ENCODE measurements at regions not wholly inside any gene's neighbourhood (a gene's known extent, or its start where the extent isn't known, plus 50 kb on each side); places are given as distances from the start of the nearest gene placed in this dataset.

DNA sequence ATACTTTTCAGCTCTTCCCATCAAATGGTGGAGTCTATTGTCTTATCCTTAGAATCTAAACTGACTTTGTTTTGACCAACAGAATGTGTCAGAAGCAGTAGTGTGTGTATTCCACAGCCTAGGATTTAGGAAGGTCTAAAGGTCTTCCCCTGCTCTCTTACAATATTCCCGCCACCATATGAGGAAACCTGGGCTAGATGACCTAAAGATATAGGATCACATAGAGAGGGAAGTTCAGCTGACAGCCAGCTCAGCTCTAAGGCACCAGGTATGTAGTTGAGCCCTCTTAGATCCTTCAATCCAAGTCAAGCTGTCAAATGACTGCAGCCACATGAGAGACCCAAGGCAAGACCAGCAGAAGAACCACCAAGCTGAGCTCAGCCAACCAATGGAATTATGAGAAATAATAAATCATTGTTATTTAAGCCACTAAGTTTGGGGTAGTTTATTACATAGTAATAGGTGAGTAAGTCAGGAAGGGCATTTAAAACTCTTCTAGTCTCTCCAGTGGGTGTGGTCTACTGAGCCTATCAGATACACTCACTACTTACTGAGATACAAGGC lies 227.7 kb upstream of the HES1 start:
- POLR2A ChIA-PET = no interaction called here
- H3K27ac ChIP-seq (ENCODE audit: extremely low read depth, low read depth, low read length) = no peak overlapping the region
- no peaks in the 10 kb centered on the region for H3K9me3 ChIP-seq (ENCODE audit: control insufficient read depth, insufficient read depth, low read depth, low read length)
- CTCF ChIA-PET = no interaction called here
- H3K4me3 ChIP-seq (ENCODE audit: low read depth, low read length) = no peak overlapping the region
- H3K36me3 ChIP-seq (ENCODE audit: control insufficient read depth in 2 of 2, insufficient read depth in 1 of 2, low read length in 2 of 2) = no peaks in the 10 kb centered on the region
- peak; percentile 74 for TF ChIP-seq SETDB1 (IDR thresholded peaks at IDR 0.05; ENCODE audit: insufficient read length, low read length)
- TF ChIP-seq SP7 (tag by site-specific recombination; IDR thresholded peaks at IDR 0.05) = no peak
- TF ChIP-seq ZNF529 (tag by site-specific recombination; IDR thresholded peaks at IDR 0.05; ENCODE audit: insufficient replicate concordance) = no peak
- H3K4me1 ChIP-seq (ENCODE audit: control insufficient read depth, insufficient read depth, low read length) = no peaks in the 10 kb centered on the region

DNA sequence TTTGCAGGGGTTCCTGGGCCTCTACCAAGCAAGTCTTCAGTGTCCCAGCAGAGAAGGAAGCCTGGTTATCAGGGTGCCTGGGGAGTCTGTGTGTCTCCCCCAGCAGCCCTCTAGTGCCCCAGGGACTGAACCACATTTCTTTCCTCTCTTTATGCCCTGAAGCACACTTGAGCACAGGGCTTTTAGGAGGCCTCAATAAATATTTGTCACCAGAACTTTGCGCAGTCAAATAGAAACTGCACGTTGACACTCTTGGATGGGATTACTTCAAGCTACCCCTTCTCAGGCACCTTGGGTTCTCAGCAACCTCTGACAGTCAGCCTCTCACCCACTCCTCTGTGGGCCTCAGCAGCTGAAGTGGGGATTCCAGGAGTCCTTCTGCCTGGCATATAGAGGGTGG lies 226.6 kb upstream of the HES1 start:
- no peaks in the 10 kb centered on the region for H3K36me3 ChIP-seq (ENCODE audit: control insufficient read depth in 2 of 2, insufficient read depth in 1 of 2, low read length in 2 of 2)
- ChIA-PET POLR2A (no interaction called here), CTCF (no interaction called here)
- H3K9me3 ChIP-seq (ENCODE audit: control insufficient read depth, insufficient read depth, low read depth, low read length) = no peaks in the 10 kb centered on the region
- no peak overlapping the region for H3K27ac ChIP-seq (ENCODE audit: extremely low read depth, low read depth, low read length)
- H3K4me3 ChIP-seq (ENCODE audit: low read depth, low read length) = no peak overlapping the region
- no peaks in the 10 kb centered on the region for H3K4me1 ChIP-seq (ENCODE audit: control insufficient read depth, insufficient read depth, low read length)
- TF ChIP-seq ZNF132 (tag by site-specific recombination; IDR thresholded peaks at IDR 0.05; ENCODE audit: borderline replicate concordance) (no peak), ZIC2 (tag by site-specific recombination; IDR thresholded peaks at IDR 0.05) (peak; percentile 24; the same call in 1 of the 2 replicates), KLF9 (tag by site-specific recombination; IDR thresholded peaks at IDR 0.05; ENCODE audit: low read depth) (no peak), GLI2 (tag by site-specific recombination; IDR thresholded peaks at IDR 0.05; ENCODE audit: borderline replicate concordance, low read depth) (no peak), KLF7 (tag by site-specific recombination; IDR thresholded peaks at IDR 0.05; ENCODE audit: borderline replicate concordance) (no peak)
- TF ChIP-seq, protein P1, sequence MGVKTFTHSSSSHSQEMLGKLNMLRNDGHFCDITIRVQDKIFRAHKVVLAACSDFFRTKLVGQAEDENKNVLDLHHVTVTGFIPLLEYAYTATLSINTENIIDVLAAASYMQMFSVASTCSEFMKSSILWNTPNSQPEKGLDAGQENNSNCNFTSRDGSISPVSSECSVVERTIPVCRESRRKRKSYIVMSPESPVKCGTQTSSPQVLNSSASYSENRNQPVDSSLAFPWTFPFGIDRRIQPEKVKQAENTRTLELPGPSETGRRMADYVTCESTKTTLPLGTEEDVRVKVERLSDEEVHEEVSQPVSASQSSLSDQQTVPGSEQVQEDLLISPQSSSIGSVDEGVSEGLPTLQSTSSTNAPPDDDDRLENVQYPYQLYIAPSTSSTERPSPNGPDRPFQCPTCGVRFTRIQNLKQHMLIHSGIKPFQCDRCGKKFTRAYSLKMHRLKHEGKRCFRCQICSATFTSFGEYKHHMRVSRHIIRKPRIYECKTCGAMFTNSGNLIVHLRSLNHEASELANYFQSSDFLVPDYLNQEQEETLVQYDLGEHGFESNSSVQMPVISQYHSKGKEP (tag by site-specific recombination; IDR thresholded peaks at IDR 0.05) = no peak

DNA sequence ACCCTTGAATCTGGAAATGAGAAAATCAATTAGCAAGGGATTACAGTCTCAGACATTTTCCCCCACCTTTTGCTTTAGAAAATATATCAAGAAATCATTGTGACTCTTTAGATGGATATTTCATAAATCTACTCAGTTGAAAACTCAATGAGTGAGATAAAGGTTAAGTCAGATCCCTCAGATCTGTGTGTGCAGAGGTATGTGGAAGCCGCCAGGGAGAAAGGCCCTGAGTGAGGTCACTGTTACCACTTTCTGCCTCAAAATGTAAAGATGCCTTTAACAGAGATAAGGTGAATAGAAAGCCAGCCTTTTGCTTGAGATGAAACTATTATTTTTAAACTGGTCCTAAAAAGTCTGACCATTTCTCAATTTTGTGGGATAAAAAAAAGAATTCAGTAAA lies 225.6 kb upstream of the HES1 start:
- ChIA-PET POLR2A (no interaction called here), CTCF (no interaction called here)
- Histone ChIP-seq H3K27ac (ENCODE audit: extremely low read depth, low read depth, low read length) (no peak overlapping the region), H3K4me3 (ENCODE audit: low read depth, low read length) (no peak overlapping the region), H3K36me3 (ENCODE audit: control insufficient read depth in 2 of 2, insufficient read depth in 1 of 2, low read length in 2 of 2) (no peaks in the 10 kb centered on the region), H3K4me1 (ENCODE audit: control insufficient read depth, insufficient read depth, low read length) (no peaks in the 10 kb centered on the region), H3K9me3 (ENCODE audit: control insufficient read depth, insufficient read depth, low read depth, low read length) (no peaks in the 10 kb centered on the region)
- TF ChIP-seq, protein P2, sequence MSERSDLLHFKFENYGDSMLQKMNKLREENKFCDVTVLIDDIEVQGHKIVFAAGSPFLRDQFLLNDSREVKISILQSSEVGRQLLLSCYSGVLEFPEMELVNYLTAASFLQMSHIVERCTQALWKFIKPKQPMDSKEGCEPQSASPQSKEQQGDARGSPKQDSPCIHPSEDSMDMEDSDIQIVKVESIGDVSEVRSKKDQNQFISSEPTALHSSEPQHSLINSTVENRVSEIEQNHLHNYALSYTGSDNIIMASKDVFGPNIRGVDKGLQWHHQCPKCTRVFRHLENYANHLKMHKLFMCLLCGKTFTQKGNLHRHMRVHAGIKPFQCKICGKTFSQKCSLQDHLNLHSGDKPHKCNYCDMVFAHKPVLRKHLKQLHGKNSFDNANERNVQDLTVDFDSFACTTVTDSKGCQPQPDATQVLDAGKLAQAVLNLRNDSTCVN (tag by site-specific recombination; optimal IDR thresholded peaks at IDR 0.05) = no peak
- no peak for TF ChIP-seq ZNF140 (tag by site-specific recombination; IDR thresholded peaks at IDR 0.05)
- no peak for TF ChIP-seq HOXA7 (CRISPR knock-in tag; IDR thresholded peaks at IDR 0.05; ENCODE audit: borderline replicate concordance)
- no peak for TF ChIP-seq ZNF510 (tag by site-specific recombination; IDR thresholded peaks at IDR 0.05; ENCODE audit: insufficient replicate concordance)
- TF ChIP-seq ZNF600 (tag by site-specific recombination; IDR thresholded peaks at IDR 0.05) = no peak
- no peak for TF ChIP-seq KLF7 (tag by site-specific recombination; IDR thresholded peaks at IDR 0.05; ENCODE audit: borderline replicate concordance)
- no peak for TF ChIP-seq ZNF791 (tag by site-specific recombination; IDR thresholded peaks at IDR 0.05)
- no peak for TF ChIP-seq ZNF350 (tag by site-specific recombination; IDR thresholded peaks at IDR 0.05)
- TF ChIP-seq, protein P3, sequence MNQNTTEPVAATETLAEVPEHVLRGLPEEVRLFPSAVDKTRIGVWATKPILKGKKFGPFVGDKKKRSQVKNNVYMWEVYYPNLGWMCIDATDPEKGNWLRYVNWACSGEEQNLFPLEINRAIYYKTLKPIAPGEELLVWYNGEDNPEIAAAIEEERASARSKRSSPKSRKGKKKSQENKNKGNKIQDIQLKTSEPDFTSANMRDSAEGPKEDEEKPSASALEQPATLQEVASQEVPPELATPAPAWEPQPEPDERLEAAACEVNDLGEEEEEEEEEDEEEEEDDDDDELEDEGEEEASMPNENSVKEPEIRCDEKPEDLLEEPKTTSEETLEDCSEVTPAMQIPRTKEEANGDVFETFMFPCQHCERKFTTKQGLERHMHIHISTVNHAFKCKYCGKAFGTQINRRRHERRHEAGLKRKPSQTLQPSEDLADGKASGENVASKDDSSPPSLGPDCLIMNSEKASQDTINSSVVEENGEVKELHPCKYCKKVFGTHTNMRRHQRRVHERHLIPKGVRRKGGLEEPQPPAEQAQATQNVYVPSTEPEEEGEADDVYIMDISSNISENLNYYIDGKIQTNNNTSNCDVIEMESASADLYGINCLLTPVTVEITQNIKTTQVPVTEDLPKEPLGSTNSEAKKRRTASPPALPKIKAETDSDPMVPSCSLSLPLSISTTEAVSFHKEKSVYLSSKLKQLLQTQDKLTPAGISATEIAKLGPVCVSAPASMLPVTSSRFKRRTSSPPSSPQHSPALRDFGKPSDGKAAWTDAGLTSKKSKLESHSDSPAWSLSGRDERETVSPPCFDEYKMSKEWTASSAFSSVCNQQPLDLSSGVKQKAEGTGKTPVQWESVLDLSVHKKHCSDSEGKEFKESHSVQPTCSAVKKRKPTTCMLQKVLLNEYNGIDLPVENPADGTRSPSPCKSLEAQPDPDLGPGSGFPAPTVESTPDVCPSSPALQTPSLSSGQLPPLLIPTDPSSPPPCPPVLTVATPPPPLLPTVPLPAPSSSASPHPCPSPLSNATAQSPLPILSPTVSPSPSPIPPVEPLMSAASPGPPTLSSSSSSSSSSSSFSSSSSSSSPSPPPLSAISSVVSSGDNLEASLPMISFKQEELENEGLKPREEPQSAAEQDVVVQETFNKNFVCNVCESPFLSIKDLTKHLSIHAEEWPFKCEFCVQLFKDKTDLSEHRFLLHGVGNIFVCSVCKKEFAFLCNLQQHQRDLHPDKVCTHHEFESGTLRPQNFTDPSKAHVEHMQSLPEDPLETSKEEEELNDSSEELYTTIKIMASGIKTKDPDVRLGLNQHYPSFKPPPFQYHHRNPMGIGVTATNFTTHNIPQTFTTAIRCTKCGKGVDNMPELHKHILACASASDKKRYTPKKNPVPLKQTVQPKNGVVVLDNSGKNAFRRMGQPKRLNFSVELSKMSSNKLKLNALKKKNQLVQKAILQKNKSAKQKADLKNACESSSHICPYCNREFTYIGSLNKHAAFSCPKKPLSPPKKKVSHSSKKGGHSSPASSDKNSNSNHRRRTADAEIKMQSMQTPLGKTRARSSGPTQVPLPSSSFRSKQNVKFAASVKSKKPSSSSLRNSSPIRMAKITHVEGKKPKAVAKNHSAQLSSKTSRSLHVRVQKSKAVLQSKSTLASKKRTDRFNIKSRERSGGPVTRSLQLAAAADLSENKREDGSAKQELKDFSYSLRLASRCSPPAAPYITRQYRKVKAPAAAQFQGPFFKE (tag by site-specific recombination; IDR thresholded peaks at IDR 0.05; ENCODE audit: borderline replicate concordance) = no peak
- no peak for TF ChIP-seq IKZF3 (tag by site-specific recombination; IDR thresholded peaks at IDR 0.05)
- TF ChIP-seq, protein P4, sequence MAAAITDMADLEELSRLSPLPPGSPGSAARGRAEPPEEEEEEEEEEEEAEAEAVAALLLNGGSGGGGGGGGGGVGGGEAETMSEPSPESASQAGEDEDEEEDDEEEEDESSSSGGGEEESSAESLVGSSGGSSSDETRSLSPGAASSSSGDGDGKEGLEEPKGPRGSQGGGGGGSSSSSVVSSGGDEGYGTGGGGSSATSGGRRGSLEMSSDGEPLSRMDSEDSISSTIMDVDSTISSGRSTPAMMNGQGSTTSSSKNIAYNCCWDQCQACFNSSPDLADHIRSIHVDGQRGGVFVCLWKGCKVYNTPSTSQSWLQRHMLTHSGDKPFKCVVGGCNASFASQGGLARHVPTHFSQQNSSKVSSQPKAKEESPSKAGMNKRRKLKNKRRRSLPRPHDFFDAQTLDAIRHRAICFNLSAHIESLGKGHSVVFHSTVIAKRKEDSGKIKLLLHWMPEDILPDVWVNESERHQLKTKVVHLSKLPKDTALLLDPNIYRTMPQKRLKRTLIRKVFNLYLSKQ (tag by site-specific recombination; IDR thresholded peaks at IDR 0.05; ENCODE audit: borderline replicate concordance) = no peak
- TF ChIP-seq ZNF560 (tag by site-specific recombination; IDR thresholded peaks at IDR 0.05; ENCODE audit: borderline replicate concordance) = no peak
- no peak for TF ChIP-seq GLI2 (tag by site-specific recombination; IDR thresholded peaks at IDR 0.05; ENCODE audit: borderline replicate concordance, low read depth)

All from HEK293 (cell line).